Endothelial cell of umbilical vein (primary cell): ENCODE measurements at regions not wholly inside any gene's neighbourhood (a gene's known extent, or its start where the extent isn't known, plus 50 kb on each side); places are given as distances from the start of the nearest gene placed in this dataset.

Experiments
- BruUV-seq: library from RNA; stranded (reverse); fragments of 400-500 nt; replicated peaks from 2 replicates; lab custom pipeline; 2021; lab: Mats Ljungman, UMichigan
- CTCF ChIA-PET: fragments of 300-600, 350-600 bp; sonication (Branson Sonifier 250); formaldehyde crosslinking; loops from one replicate; lab custom pipeline; 2021; ENCODE audit warnings: antibody characterized with exemption, inconsistent platforms; lab: Charles Lee
- POLR2A ChIA-PET: fragments of 300-600, 350-600 bp; sonication (Branson Sonifier 250); formaldehyde crosslinking; loops from one replicate; lab custom pipeline; 2021; ENCODE audit warnings: antibody characterized with exemption, inconsistent platforms; lab: Charles Lee
- DNase-seq: peaks from one replicate; pipeline ENCODE4 v3.0.0-alpha.2; 2011; ENCODE audit warnings: low read depth, low spot score
- FAIRE-seq: peaks from 2 replicates; lab custom pipeline; 2011; peaks lifted over from hg19 to GRCh38; lab: Jason Lieb, UNC
- H2AFZ ChIP-seq: 2 replicates; pipeline ENCODE4 v1.6.0; 2012; ENCODE audit warnings: low read depth, low read length, control low read depth, inconsistent platforms
- H3K27ac ChIP-seq: 2 replicates; pipeline ENCODE4 v1.5.1; 2011; ENCODE audit warnings: low read depth, mild to moderate bottlenecking, control low read depth, low read length, moderate library complexity; ENCODE audit not compliant: insufficient read depth
- H3K27me3 ChIP-seq, 2 experiments: 2 replicates each; pipeline versions ENCODE4 v1.6.0 to v1.6.1; 2011; ENCODE audit warnings: low read length in 2 of 2, mixed read lengths in 1 of 2; ENCODE audit not compliant: control insufficient read depth in 2 of 2, insufficient read depth in 2 of 2
- H3K36me3 ChIP-seq, 2 experiments: 2 replicates in 1 of 2; 3 replicates in 1 of 2; pipeline ENCODE4 v1.5.1; 2011; ENCODE audit warnings: low read length in 2 of 2, mild to moderate bottlenecking in 1 of 2, moderate library complexity in 1 of 2; ENCODE audit not compliant: control insufficient read depth in 2 of 2, insufficient read depth in 2 of 2; ENCODE audit errors: extremely low read depth in 1 of 2
- H3K4me1 ChIP-seq: 3 replicates; pipeline ENCODE4 v1.5.1; 2011; ENCODE audit warnings: mild to moderate bottlenecking, low read length; ENCODE audit not compliant: control insufficient read depth, insufficient read depth; ENCODE audit errors: extremely low read depth
- H3K4me2 ChIP-seq: 2 replicates; pipeline ENCODE4 v1.6.1; 2011; ENCODE audit warnings: low read length, control low read depth, mixed read lengths; ENCODE audit not compliant: insufficient read depth
- H3K4me3 ChIP-seq, 3 experiments: fragments of 200-600 bp in 1 of 3; sonication (generic), shearing (Covaris generic) in 1 of 3; replicated peaks in 1 of 3; 2 replicates each; pipeline ENCODE4 v1.5.1; 2011 to 2016; ENCODE audit warnings: control low read depth in 3 of 3, low read length in 3 of 3, mild to moderate bottlenecking in 2 of 3, inconsistent platforms in 1 of 3, low read depth in 1 of 3, moderate library complexity in 1 of 3; ENCODE audit not compliant: insufficient read depth in 1 of 3
- H3K79me2 ChIP-seq: 2 replicates; pipeline ENCODE4 v1.6.0; 2012; ENCODE audit warnings: low read length, inconsistent platforms; ENCODE audit not compliant: control insufficient read depth, insufficient read depth
- H3K9ac ChIP-seq: replicated peaks from 2 replicates; pipeline ENCODE3; 2011; ENCODE audit warnings: low read length, control low read depth; ENCODE audit not compliant: insufficient read depth; ENCODE audit errors: extremely low read depth
- H3K9me1 ChIP-seq: replicated peaks from 3 replicates; pipeline ENCODE4 v1.6.0; 2011; ENCODE audit warnings: mild to moderate bottlenecking, low read length; ENCODE audit not compliant: control insufficient read depth, insufficient read depth; ENCODE audit errors: extremely low read depth
- H3K9me3 ChIP-seq: replicated peaks from 2 replicates; pipeline ENCODE4 v1.5.1; 2012; ENCODE audit warnings: low read length, inconsistent platforms; ENCODE audit not compliant: control insufficient read depth, insufficient read depth
- H4K20me1 ChIP-seq: replicated peaks from 2 replicates; pipeline ENCODE3; 2011; ENCODE audit warnings: mild to moderate bottlenecking, low read length; ENCODE audit not compliant: control insufficient read depth, insufficient read depth; ENCODE audit errors: extremely low read depth
- EZH2 ChIP-seq: IDR thresholded peaks from 2 replicates; pipeline ENCODE4 v1.6.1; 2012; ENCODE audit warnings: borderline replicate concordance, low read depth, mild to moderate bottlenecking, moderate library complexity, low read length, inconsistent platforms; ENCODE audit not compliant: severe bottlenecking
- FOS ChIP-seq: IDR thresholded peaks from 2 replicates; pipeline ENCODE4 v1.6.1; 2011; ENCODE audit warnings: mild to moderate bottlenecking, low read length, moderate library complexity, borderline replicate concordance; ENCODE audit not compliant: insufficient read depth
- GATA2 ChIP-seq: IDR thresholded peaks from 2 replicates; pipeline ENCODE4 v1.7.0; 2011; ENCODE audit warnings: low read depth, mild to moderate bottlenecking, moderate library complexity, mixed read lengths, low read length; ENCODE audit not compliant: insufficient read length, insufficient read depth
- JUN ChIP-seq: IDR thresholded peaks from 2 replicates; pipeline ENCODE4 v1.6.1; 2011; ENCODE audit warnings: borderline replicate concordance, low read depth; ENCODE audit not compliant: insufficient read length, insufficient read depth
- MYC ChIP-seq: IDR thresholded peaks from one replicate; pipeline ENCODE4 v1.6.1; 2011; ENCODE audit warnings: mild to moderate bottlenecking, low read depth, low read length
- POLR2A ChIP-seq: IDR thresholded peaks from 2 replicates; pipeline ENCODE4 v1.6.1; 2012; ENCODE audit warnings: low read depth, mild to moderate bottlenecking, control low read depth, low read length
- POLR2AphosphoS5 ChIP-seq: IDR thresholded peaks from 2 replicates; pipeline ENCODE4 v1.6.1; 2012; ENCODE audit warnings: low read depth, mild to moderate bottlenecking, control low read depth, low read length, moderate library complexity; ENCODE audit not compliant: insufficient read depth
- dilution Hi-C: fragments of 300-500 bp; cut with MboI; formaldehyde crosslinking; loops from one replicate; pipeline ENCODE4 v1.15.0; 2019; ENCODE audit warnings: low sequenced_read_pairs; ENCODE audit not compliant: extremely low pct_ligation_motif_present
- intact Hi-C: fragments of 100-400 bp; cut with micrococcal nuclease; formaldehyde crosslinking; loops from one replicate; pipeline ENCODE4 v1.10.0; 2022
- TF ChIP-seq, protein P1 (sequence below), 2 donors: IDR thresholded peaks; 1 replicate in 1 of 2; 2 replicates in 1 of 2; pipeline ENCODE4 v1.5.1; 2011; ENCODE audit warnings: low read length in 2 of 2, mild to moderate bottlenecking in 2 of 2, moderate library complexity in 2 of 2, control low read depth in 1 of 2, inconsistent platforms in 1 of 2, low read depth in 1 of 2; ENCODE audit not compliant: insufficient read depth in 1 of 2; ENCODE audit errors: extremely low read depth in 1 of 2
- TF ChIP-seq, protein P2 (sequence below): IDR thresholded peaks from 2 replicates; pipeline ENCODE4 v1.6.1; 2011; ENCODE audit not compliant: insufficient read depth, insufficient read length

DNA sequence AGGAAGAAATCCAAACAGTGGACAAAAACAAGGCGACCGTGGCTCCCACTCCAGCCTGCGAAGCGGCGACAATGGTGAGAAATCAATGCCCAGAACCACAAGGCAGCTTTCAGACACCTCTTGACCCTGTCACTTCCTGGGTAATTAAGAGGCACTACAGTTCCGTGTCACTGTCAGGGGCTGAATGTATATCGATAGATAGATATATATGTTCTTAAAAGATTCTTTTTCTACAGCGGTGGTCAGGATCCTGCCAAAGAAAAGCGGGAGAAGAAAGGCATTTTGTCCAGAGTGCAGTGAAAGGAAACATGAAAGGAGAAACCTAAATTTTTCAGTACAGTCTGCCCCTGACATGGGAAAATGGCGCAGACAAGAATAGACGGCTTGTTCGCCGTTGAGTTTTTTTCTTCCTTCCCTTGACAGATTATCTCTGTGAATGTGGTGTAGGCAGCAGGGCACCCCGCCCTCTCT, 56.2 kb upstream of the HES1 start:
- Histone ChIP-seq H3K9ac (no peak overlapping the region), H3K27me3 (no peaks in the 10 kb centered on the region), H3K79me2 (no peaks in the 10 kb centered on the region), H3K27ac (no peak overlapping the region), H3K9me3 (no peaks in the 10 kb centered on the region), H3K4me2 (no peak overlapping the region), H3K4me3 (no peak overlapping the region), H3K36me3 (no peaks in the 10 kb centered on the region), H4K20me1 (no peaks in the 10 kb centered on the region), H3K4me1 (peaks cover 4% of the 10 kb centered on the region), H2AFZ (no peak overlapping the region), H3K9me1 (no peaks in the 10 kb centered on the region)
- BruUV-seq = no TSS peak
- DNase-seq (no peak), FAIRE-seq (no peak)
- ChIA-PET CTCF (no interaction called here), POLR2A (no interaction called here)
- intact Hi-C loops = no loop called here
- TF ChIP-seq GATA2 (no peak), POLR2AphosphoS5 (no peak), JUN (no peak), POLR2A (no peak), FOS (no peak), MYC (no peak), EZH2 (no peak)
- TF ChIP-seq, protein P1, sequence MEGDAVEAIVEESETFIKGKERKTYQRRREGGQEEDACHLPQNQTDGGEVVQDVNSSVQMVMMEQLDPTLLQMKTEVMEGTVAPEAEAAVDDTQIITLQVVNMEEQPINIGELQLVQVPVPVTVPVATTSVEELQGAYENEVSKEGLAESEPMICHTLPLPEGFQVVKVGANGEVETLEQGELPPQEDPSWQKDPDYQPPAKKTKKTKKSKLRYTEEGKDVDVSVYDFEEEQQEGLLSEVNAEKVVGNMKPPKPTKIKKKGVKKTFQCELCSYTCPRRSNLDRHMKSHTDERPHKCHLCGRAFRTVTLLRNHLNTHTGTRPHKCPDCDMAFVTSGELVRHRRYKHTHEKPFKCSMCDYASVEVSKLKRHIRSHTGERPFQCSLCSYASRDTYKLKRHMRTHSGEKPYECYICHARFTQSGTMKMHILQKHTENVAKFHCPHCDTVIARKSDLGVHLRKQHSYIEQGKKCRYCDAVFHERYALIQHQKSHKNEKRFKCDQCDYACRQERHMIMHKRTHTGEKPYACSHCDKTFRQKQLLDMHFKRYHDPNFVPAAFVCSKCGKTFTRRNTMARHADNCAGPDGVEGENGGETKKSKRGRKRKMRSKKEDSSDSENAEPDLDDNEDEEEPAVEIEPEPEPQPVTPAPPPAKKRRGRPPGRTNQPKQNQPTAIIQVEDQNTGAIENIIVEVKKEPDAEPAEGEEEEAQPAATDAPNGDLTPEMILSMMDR (IDR thresholded peaks at IDR 0.05; ENCODE audit: extremely low read depth in 1 of 2, insufficient read depth in 1 of 2, low read depth in 1 of 2, low read length in 2 of 2) = no peak
- TF ChIP-seq, protein P2, sequence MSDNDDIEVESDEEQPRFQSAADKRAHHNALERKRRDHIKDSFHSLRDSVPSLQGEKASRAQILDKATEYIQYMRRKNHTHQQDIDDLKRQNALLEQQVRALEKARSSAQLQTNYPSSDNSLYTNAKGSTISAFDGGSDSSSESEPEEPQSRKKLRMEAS = no peak
- dilution Hi-C loops = no loop called here
